Suppressor macrophage treated with lipopolysaccharide for 4 hours (primary cell): ENCODE measurements at regions not wholly inside any gene's neighbourhood (a gene's known extent, or its start where the extent isn't known, plus 50 kb on each side); places are given as distances from the start of the nearest gene placed in this dataset.
A peak's percentile ranks its signal among the peaks of the same experiment; 100 is the strongest.
"Not testable (repeated sequence)": the region's sequence is repeated elsewhere in the genome, so short reads cannot be mapped to it uniquely, and the experiment has no call there.

Source experiments
- DNase-seq: peaks from one replicate; pipeline ENCODE4 v3.0.0-alpha.2; 2020

DNA sequence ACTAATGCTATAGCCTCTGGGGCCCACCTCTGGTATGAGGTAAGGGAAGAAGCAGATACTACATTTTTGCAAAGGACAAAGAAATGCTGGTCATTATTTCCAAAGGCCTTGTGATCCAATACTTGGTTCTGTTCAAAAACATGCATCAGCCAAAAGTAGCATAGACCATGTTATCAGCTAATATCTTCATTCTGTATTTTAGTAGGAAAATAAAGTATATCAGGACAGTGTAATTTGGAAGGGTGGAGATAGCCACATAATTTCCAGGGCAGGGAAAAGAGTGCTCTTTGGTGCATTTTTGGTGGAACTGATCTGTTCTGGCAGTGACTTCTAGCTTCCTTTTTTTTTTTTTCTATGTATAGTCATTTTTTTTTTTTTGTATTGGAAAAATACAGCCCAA lies 258.0 kb upstream of the SOX4 start:
- no peak for DNase-seq

DNA sequence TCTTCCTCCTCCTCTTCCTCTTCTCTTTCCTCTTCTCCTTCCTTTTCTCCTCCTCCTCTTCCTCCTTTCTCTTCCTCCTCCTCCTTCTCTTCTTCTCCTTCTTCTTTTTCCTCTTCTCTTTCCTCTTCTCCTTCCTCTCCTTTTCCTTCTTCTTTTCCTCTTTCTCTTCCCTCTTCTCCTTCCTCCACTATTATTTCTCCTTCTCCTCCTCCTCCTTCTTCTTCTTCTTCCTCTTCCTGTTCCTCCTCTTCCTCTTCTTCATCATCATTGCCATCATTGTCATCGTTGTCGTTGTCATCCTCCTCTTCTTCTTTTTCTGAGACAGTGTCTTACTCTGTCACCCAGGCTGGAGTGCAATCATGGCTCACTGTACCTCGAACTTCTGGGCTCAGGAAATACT lies 256.3 kb upstream of the SOX4 start:
- no peak for DNase-seq

DNA sequence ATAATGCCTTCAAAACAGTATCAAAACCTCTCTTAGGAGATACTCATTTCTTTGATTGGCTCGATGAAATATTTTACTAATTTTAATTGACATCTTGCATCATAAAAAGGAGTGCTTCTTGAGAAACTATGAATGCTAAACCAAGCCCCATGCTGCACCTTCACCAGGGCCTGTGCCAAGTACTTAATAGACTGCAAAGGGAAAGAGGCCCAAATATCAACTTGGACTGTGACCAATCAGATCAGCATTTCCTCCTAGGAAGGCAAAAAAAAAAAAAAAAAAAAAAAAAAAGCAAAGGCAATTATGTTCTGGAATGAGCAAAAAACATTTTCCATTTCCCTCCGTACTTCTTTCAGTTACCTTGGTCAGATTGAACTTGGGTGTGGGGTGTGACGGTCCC lies 253.0 kb upstream of the SOX4 start:
- no peak for DNase-seq

DNA sequence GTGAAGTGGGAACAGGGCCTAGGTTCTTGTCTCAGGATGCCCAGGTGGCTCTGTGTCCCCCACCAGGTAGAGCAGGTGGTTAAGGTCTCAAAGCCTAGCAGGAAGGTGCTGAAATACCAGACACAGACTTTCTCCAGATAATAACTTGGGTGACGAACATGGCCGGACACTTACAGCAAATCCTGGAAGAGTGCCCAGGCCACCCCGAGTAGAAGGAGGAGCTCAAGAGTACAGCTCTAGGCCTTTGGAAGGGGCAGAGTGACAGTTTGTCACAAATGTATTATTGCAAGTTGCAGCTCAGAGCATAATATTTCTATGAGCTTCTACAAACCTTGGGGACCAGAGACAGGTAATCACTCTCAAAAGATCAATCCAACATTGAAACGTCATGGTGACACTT lies 251.6 kb upstream of the SOX4 start:
- DNase-seq, result no peak

DNA sequence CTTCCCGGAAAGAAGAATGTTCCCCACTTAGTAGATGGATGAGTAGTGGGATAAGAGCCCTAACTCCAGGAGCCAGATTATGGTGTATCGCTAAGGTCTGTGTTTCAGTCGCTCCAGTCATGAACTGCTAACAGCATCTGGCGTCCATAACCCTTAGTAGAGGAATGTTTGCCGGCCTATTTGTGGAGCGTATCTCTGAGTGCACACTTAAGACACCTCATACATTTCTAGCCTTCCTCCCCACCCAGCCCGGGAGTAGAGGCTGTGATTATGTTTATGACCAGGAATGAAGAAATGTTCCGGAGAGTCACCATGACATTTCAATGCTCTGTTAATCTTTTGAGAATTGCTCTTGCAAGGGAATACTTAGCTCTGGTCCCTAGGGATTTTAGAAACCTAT lies 251.1 kb upstream of the SOX4 start:
- no peak for DNase-seq

DNA sequence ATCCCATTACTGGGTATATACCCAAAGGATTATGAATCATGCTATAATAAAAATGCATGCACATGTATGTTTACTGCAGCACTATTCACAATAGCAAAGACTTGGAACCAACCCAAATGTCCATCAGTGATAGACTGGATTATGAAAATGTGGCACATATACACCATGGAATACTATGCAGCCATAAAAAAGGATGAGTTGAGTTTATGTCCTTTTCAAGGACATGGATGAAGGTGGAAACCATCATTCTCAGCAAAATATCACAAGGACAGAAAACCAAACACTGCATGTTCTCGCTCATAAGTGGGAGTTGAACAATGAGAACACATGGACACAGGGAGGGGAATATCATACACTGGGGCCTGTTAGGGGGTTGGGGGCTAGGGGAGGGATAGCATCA lies 247.8 kb upstream of the SOX4 start:
- not testable (repeated sequence) for DNase-seq

DNA sequence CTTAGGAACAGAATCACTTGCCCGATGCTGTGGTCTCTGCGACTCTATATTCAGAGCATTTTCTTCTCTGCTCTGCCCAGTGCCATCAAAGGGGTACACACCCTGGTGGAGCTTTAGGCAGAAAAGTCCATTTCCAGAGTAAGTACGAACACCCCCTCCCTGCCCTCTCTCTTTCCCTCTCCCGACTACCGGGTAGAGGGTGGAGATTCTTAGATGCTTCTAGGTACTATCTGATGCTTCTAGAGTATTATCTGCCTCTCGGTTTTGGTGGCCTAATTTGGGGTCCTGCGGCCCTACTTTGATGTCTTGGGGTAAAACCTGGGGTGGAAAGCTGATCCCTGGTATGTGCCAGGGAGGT lies 245.4 kb upstream of the SOX4 start:
- no peak for DNase-seq

DNA sequence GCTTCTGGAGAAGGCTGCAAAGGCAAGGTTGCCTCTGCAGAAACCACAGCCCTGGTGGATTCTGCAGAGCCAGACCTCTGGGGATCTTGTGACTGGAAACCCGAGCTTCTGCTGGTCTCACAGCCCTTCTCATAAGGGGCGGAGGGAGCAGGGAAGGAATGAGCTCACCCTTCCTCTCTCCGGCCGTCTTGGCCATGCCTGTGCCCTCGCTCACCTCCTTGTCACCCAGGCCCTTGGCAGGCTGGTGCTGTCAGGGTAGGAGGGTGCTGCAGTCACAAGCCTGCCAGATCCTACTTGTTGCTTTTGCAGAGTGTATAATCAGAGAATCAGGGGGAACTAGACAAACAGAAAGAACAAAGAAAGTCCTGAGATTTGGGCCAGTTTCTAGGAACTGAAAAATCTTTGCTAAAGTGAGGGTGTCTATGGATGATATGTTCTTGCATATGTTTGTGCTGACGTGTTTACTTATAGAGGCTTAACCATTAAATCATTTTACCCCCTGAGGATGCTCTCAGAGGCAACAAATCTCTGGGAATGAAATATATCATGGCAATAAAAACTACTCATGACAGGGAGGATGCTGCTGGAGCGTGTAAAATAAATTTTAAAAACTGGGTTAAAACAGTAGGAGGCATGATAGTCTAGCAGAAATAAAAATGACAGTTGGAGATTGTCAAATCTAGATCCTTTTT lies 244.9 kb upstream of the SOX4 start:
- DNase-seq, result no peak

DNA sequence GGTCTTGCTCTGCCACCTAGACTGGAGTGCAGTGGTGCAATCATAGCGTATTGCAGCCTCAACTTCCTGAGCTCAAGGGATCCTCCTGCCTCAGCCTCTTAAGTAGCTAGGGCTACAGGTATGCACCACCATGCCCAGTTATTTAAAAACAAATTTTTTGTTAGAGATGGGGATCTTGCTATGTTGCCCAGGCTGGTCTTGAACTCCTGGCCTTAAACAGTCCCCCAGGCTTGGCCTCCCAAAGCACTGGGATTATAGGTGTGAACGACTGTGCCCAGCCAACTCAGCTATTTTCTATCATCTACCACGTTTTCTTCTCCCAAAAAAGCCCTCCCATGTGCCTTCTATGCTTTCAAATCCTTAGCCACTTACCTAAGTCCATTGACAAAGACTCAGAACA lies 243.7 kb upstream of the SOX4 start:
- no peak for DNase-seq

DNA sequence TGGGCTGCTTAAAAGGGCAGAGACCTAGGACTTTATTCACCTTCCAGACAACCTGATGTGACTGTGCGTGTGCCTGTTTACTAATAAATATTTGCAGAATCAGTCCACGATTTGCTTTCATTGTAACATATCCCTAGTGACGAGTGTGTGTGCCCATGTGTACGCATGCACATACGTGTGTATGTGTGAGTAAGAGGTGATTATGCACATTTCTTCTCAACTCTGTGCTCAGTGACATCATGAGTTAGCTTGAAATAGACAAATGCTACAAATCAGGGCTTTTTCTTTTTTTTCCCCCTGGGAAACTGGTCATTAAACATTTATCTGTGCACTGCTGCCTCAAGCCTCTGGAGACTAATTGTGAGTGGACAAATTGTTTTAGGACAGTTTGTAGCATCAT lies 242.6 kb upstream of the SOX4 start:
- no peak for DNase-seq

DNA sequence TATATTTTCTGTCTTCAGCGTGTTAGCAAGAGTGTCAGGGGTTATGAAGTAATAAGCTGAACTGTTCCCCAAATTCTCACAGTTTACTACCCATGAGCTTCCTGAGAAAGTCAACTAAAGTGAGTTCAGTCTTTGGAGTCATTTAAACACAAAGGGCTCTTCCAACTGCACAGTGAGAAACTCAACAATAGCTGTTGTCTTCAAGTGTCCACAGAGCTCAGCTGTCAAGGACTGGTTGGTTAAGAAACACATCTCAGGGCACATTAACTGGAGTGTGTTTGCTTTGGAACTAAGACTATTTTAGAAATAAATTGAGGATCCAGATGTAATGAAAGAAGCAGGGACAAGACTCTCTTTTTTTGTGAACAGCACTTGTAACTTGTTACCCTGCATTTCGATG lies 241.4 kb upstream of the SOX4 start:
- DNase-seq, result no peak

DNA sequence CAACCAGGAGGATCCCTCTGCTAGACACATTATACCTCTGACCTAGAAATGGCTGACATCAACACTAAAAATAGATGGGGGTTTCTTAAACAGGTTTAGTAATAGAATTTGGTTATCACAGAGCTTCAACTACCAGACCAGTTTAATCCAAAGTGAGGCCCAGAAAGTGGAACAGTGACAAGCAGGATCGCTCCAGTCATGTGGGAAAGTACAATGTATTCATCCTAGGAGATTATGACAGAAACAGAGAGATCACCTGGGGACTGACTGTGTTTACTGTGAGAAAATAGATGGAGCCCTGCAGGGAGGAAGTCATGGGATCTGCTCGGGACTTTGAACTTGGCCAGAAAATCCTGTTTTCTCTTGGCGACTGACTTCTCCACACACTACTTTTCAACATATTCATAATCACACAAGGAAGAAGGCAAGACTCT lies 238.7 kb upstream of the SOX4 start:
- no peak for DNase-seq

DNA sequence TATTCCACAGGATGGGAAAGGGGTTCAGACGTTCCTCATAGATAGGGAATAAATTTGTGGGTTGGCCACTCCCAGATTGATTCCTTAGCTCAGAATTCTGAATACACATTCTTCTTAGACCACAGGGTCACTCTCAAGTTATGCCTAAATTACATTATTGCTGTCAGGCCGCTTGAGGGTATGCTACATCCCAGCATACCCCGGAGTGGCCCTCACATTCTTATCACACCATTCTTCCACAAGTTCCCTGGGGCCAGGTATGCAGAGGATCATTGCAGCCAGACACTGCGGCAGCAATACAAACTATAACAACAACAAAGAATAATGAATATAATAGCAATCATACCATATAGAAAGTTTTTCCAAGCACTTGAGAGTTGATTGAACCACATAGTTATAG lies 237.9 kb upstream of the SOX4 start:
- no peak for DNase-seq

DNA sequence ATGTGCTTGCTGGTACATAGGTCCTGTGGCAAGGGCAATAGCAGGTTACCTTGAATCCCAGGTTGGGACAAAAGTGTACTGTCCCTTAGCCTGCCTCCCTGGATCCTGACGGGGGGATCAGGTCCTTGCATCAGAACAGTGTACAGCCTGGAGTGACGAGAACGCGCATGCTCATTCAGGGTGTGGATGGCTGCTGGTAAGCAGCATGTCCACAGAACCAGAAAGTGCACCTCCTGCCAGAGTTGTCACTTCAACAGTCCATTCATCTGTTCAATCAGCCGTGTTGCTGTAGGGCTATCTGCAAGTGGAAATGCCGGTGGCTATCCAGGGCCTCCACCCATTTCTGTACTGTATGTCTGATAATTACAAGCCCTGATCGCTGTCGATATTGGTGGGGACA lies 236.3 kb upstream of the SOX4 start:
- no peak for DNase-seq

DNA sequence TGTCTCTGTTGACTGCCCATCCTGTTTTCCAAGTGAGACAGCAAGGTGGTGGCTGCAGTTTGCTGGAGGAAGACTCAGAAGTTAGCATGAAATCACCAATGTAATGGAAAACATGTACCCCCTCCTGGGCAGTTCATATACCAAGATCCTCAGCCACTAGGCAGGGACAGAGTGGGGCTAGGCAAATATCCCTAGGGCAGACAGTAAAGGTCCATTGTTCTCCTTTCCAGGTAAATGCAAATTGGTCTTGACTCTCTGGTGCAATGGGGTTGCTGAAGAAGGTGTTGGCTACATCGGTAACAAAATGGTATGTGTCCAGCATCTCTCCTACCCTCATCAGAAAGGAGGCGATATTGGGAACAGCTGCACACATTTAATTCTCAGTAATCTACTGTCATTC lies 233.6 kb upstream of the SOX4 start:
- no peak for DNase-seq

DNA sequence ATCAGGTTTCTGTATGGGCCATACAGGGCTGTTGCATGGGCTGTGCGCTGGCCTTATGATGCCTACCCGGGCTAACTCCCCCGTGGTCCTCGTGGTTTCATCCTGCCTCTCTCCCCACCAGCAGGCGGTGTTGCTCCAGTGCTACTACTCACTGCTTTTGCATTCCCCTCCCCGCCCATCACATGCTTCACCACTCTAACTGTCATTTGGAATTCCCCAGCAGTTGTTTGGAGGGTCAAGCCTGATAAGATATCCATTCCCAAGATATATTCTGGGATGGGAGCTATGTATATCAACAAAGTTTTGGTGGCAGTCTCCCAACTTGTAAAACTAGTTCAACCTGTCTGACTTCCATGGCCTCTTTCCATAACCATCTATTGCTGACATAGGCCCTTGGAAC lies 233.2 kb upstream of the SOX4 start:
- DNase-seq, result no peak

DNA sequence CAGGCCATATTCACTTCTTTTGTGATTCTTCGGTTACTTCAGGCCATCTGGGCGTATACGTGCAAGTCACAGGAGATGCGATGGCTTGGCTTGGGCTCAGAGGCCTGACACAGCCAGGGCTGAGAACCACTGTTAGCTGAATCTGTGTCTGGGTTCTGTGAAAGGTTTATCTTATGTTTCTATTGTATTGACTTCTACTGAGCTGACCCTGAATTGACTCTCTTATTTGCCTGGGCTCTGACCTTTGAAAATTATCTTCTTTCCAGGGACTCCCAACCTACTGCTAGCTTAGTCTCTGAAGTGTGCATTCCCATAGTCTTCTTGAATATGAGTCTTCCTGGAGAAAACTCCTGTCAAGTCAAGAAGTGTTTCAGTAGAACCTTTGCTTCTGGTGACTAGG lies 226.4 kb upstream of the SOX4 start:
- DNase-seq, result no peak

DNA sequence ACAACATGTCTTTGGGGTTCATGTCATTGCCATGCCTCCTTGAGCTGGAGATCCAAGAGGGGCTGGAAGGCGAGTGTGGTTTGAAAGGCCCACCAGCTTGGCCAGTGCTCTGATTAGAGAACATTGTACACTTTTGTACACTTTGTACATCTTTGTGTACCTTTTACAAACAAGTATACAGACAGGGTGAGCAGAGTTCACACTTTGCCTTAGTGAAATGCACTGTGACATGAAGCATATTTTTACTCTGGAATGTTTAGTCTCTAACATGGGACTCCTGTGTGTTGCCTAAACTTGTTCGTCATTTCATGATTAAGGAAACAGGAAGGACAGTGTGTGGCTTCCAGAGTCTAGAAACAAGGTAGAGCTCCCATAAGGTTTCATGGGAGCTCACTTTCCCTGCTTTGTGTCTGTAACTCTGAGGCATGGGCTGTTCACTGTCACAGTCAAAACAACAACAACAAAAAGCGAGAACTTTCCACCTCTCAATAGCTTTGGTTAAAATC lies 225.8 kb upstream of the SOX4 start:
- DNase-seq, result no peak

DNA sequence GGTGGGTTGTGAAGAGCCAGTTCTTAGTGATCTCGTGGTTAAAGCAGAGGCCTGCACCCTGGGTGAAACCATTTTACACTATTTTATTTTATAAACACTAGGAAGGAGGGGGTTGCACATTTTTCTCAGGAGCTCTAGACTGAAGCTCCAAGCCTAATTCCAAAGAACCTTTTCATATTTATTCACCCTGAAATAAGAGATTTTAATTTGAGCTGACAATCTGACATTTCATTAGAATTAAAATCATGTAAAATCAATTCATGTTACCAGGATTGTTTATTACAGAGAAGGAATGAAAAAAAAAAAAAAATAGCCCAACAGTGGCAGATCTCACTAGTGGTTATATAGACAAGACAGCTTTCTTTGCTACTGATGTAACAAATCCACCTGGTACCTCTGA lies 222.5 kb upstream of the SOX4 start:
- no peak for DNase-seq

DNA sequence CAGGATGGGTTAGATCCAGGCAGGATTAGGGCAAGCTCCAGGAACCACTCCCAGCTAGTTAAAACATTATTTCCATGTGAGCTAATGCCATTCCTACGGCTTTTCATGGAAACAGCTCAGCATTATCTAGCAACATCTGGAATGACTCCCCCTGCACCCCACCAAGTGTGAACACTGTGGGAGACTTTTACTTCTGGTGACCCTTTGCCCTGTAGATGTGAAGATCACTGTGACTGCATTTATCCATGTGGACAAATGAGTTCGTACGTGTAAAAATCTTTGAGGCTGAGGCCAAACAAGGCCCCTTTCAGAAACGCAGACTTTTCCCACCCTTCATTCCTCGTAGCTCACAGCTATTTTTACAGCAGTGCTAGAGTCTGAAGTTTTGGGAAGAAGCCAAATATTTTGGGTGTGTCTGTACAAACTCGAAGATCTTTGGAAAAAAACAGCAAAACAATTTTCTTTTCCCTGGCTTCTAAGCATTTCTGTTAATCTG lies 221.8 kb upstream of the SOX4 start:
- no peak for DNase-seq

DNA sequence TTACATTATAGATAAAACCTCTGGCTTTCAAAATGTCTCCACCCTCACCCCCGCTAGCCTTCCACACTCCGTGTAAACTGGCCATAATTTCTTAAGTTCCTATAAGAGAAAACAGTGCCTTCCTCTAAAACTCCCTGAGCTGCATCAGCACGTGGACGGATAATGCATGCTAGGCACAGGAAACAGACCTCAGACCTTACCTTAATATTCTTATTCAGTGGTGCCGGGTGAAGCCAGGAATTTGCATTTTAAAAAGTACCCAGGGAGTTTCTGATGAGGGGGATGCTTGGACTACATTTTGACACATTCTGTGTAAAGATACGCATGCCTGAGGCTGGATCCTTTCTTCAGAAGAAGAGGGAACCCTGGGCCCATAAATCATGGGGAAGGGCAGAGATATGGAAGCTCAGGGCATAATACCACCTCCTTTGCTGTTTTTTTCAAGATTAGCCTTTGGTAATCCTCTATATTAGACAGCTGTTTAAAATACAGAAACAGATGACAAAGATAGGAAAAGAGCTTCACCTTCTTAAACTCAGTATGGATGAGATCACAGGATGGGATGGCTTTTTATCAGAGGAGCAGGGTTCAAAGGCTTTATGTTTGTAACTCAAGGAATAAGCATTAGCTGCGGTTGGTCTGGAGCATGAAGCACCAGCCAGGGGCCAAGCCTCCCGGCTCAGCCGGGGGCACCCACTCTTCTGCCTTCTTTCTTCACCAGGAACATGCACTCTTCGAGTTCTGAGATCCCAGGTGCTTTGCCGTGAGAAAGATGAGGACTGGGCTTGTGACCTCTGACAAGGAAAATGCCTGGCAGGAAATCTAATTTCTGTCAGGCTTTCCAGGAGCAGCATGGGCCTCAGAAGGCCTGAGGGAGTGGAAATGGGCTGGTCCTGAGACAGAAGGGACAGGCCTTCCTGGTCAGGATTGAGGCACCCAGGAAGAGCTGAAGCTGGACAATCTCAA lies 218.1 kb upstream of the SOX4 start:
- DNase-seq, result no peak

DNA sequence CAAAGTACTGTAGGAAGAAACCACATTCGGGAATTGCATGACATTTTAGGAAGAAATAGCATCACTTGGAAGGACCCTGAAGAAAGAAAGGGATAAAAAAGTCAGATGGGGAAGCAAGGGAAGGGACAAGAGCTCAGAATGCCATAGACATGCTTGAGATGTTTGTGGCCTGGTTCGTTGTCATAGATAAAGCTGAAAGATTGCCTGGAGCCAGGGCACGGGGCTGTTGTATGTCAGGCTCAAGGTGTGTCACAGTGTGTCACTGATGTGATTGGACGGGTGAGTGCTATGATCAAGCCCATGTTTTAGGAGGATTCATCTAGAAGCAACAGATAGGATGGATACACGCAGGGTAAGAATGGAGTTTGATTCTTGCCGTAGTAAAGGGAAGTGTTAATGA lies 216.2 kb upstream of the SOX4 start:
- DNase-seq, result no peak

DNA sequence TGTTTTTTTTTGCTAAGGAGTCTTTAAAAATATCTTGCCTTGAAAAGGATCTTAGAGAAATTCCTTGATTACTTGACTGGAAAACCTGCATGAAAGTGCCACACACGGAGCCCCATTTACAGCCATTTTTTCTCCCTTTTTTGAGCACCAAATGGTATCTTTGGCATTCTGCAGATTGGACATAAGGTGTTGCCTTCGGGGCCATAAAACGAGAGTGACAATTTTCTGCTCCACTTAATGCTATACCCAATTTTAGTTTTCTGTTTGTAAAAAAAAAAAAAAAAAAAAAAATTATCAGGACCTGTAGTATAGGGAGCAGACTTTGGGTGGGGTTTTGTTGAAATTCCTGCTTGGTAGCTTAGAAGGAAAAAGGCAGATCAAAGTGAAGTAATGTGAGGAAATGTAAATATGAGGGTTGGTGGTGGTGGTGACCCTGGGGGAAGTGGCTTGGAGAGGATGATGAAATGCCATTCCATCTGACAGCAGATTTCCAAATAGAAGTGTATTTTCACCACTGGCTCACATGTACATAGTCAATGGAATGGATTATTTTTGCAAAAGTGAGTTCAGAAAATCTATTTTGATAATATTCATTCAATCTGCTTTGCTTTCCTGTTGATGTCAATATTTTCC lies 212.1 kb upstream of the SOX4 start:
- peak; percentile 12 for DNase-seq
